BLaER1 treated with 17β-estradiol and CSF1 and Interleukin-3, amounts not matched to agents 10 nM and 100 nM (cell line): ENCODE measurements at regions not wholly inside any gene's neighbourhood (a gene's known extent, or its start where the extent isn't known, plus 50 kb on each side); places are given as distances from the start of the nearest gene placed in this dataset.

Experiments
- H3K27ac ChIP-seq, 11 experiments: shearing (Covaris generic); formaldehyde crosslinking; 2 replicates each; pipeline ENCODE4 v1.8.1; 2022
- H3K27me3 ChIP-seq, 11 experiments: shearing (Covaris generic); formaldehyde crosslinking; 2 replicates each; pipeline ENCODE4 v1.8.1; 2022
- H3K36me3 ChIP-seq, 11 experiments: shearing (Covaris generic); formaldehyde crosslinking; 2 replicates each; pipeline ENCODE4 v1.8.1; 2022
- H3K4me1 ChIP-seq, 10 experiments: shearing (Covaris generic); formaldehyde crosslinking; 2 replicates each; pipeline ENCODE4 v1.8.1; 2022
- H3K4me2 ChIP-seq, 11 experiments: shearing (Covaris generic); formaldehyde crosslinking; 2 replicates each; pipeline ENCODE4 v1.8.1; 2022
- H3K4me3 ChIP-seq, 10 experiments: shearing (Covaris generic); formaldehyde crosslinking; 2 replicates each; pipeline ENCODE4 v1.8.1; 2022
- H3K9ac ChIP-seq, 11 experiments: shearing (Covaris generic); formaldehyde crosslinking; 2 replicates each; pipeline ENCODE4 v1.8.1; 2022
- H3K9me3 ChIP-seq, 11 experiments: shearing (Covaris generic); formaldehyde crosslinking; replicated peaks in 1 of 11; 2 replicates each; pipeline ENCODE4 v1.8.1; 2022
- H4K20me1 ChIP-seq, 11 experiments: shearing (Covaris generic); formaldehyde crosslinking; 2 replicates each; pipeline ENCODE4 v1.8.1; 2022
- Cebpa-rat ChIP-seq, 11 experiments: shearing (Covaris generic); IDR thresholded peaks; 2 replicates each; pipeline ENCODE4 v1.8.1; 2022

DNA sequence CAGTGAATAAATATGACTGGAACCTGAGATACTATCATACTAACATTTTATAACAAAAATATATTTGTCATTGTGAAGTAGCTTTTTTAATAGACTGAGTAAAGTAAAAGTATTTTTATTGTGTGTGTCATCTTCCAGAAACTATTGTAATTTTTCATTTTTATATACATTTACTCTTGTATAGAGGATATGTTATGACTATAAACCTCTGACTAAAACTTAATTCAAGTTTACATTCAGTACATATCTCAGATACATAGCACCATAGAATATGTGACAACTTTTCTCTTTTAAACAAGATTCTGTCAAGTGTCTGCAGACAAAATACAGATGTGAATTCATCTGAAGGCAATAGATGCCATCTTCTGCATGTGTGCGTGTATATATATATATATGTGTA, 704.3 kb downstream of the SLITRK1 start:
- Histone ChIP-seq H3K4me1 (no peaks in the 10 kb centered on the region), H3K9me3 (no peaks in the 10 kb centered on the region; a peak in 1 of 22 replicates), H3K4me2 (no peak overlapping the region), H3K36me3 (no peaks in the 10 kb centered on the region), H3K27me3 (no peaks in the 10 kb centered on the region), H3K4me3 (no peak overlapping the region), H3K9ac (no peak overlapping the region), H3K27ac (no peak overlapping the region), H4K20me1 (no peaks in the 10 kb centered on the region)
- no peak for TF ChIP-seq Cebpa-rat (IDR thresholded peaks at IDR 0.05)

DNA sequence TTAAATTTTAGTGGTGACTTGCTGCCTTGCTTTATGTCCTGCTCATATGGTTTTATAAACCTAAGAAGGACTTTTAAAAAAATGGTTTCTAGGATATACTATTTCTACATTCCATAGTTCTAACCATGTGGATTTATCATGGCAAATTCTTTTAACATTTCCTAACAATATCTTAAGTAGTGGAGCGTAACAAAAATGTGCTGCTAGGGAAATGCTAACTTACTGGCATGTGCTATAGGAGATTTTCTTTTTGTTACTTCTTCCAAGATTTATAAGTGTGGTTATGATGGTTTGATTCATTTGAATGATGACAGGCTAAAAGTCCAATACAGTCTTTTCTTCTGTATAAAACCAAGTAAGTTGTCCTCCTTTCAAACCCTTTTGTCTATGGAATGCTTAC, 713.7 kb downstream of the SLITRK1 start:
- Histone ChIP-seq H3K4me1 (no peaks in the 10 kb centered on the region; a peak in 1 of 20 replicates), H3K27ac (no peak overlapping the region), H3K4me3 (no peak overlapping the region), H3K4me2 (no peak overlapping the region), H3K9ac (no peak overlapping the region), H3K9me3 (peaks cover 0 to 6% (median 0%) of the 10 kb centered on the region in 11 experiments; a peak in 2 of 22 replicates), H3K36me3 (no peaks in the 10 kb centered on the region), H3K27me3 (no peaks in the 10 kb centered on the region), H4K20me1 (no peaks in the 10 kb centered on the region)
- no peak for TF ChIP-seq Cebpa-rat (IDR thresholded peaks at IDR 0.05)

GRCh38 chr13:83167203-83167602, 715.1 kb downstream of the SLITRK1 start:
- Histone ChIP-seq H3K4me3 (no peak overlapping the region), H3K4me2 (no peak overlapping the region)
- no peak for TF ChIP-seq Cebpa-rat (IDR thresholded peaks at IDR 0.05)

GRCh38 chr13:83166550-83166949, 715.7 kb downstream of the SLITRK1 start:
- no peak overlapping the region for H3K4me3 ChIP-seq
- H3K4me1 ChIP-seq = peaks cover 0 to 8% (median 0%) of the 10 kb centered on the region in 10 experiments; a peak in 2 of 20 replicates
- H3K4me2 ChIP-seq = no peak overlapping the region
- no peak overlapping the region for H3K27ac ChIP-seq
- TF ChIP-seq Cebpa-rat (IDR thresholded peaks at IDR 0.05) = no peak
- no peaks in the 10 kb centered on the region for H3K27me3 ChIP-seq
- H3K36me3 ChIP-seq = no peaks in the 10 kb centered on the region
- H3K9me3 ChIP-seq = peaks cover 0 to 4% (median 0%) of the 10 kb centered on the region in 11 experiments; a peak in 2 of 22 replicates
- H3K9ac ChIP-seq = no peak overlapping the region
- H4K20me1 ChIP-seq = no peaks in the 10 kb centered on the region

More at GRCh38 chr13:83167203-83167602, 715.1 kb downstream of the SLITRK1 start:
- Histone ChIP-seq H4K20me1 (no peaks in the 10 kb centered on the region), H3K9ac (no peak overlapping the region), H3K9me3 (peaks cover 0 to 6% (median 0%) of the 10 kb centered on the region in 11 experiments; a peak in 2 of 22 replicates), H3K27ac (no peak overlapping the region), H3K4me1 (peaks cover 0 to 8% (median 0%) of the 10 kb centered on the region in 10 experiments; a peak in 2 of 20 replicates), H3K27me3 (no peaks in the 10 kb centered on the region), H3K36me3 (no peaks in the 10 kb centered on the region)

DNA sequence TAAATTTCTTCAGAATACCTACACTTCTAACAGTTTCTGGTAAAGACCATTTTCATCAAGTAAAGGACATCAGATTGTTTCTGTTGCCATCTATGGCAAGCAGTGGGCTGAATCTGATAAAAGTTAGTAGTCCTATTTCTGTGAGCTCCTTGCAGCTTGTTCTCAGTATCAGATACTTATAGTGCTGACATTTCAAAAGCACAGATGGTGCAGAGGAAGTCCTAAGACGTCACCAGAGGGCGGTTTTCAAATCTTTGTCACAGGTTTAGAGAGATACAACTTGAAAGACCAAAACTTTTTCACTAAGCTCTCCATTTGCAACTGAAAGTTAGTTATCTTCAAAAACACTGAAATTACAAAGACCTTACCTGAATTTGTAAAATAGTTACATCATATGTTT, 719.8 kb downstream of the SLITRK1 start:
- Histone ChIP-seq H3K4me3 (no peak overlapping the region), H3K27me3 (no peaks in the 10 kb centered on the region), H3K27ac (no peak overlapping the region), H3K36me3 (no peaks in the 10 kb centered on the region), H4K20me1 (no peaks in the 10 kb centered on the region), H3K4me1 (peaks cover 0 to 18% (median 0%) of the 10 kb centered on the region in 10 experiments; a peak in 4 of 20 replicates), H3K9ac (no peak overlapping the region), H3K4me2 (peak overlapping the region in 2 of 11 experiments; percentile 8 to 29; a peak in 2 of 22 replicates), H3K9me3 (peaks cover 1 to 16% (median 10%) of the 10 kb centered on the region in 11 experiments; a peak in 18 of 22 replicates)
- no peak for TF ChIP-seq Cebpa-rat (IDR thresholded peaks at IDR 0.05)

DNA sequence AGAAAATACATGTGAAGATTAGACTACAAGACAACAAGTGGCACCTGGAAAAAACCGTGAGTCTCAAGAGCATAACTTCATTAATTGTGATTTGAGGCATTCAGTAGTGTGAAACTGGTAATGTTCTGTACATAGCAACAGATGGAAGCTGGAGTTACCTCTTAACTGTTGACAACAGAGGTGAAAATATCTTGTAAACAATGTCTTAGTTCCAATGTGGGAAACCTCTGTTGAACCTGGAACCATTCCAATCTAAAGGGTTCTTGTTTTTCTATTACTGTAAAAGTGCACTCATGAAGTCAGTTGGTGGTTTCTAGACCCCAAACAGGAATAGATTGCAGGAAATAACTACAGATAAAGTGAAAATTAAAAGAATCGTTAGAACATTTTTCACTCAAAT, 728.4 kb downstream of the SLITRK1 start:
- Histone ChIP-seq H3K9ac (no peak overlapping the region), H3K27me3 (no peaks in the 10 kb centered on the region), H4K20me1 (no peaks in the 10 kb centered on the region), H3K9me3 (peaks cover 6 to 26% (median 14%) of the 10 kb centered on the region in 11 experiments; a peak in 18 of 22 replicates), H3K4me2 (peak overlapping the region in 9 of 11 experiments; percentile 3 to 76 (median 23); a peak in 13 of 22 replicates), H3K4me1 (peaks cover 0 to 28% (median 7%) of the 10 kb centered on the region in 10 experiments; a peak in 10 of 20 replicates), H3K4me3 (no peak overlapping the region), H3K27ac (no peak overlapping the region), H3K36me3 (no peaks in the 10 kb centered on the region)
- TF ChIP-seq Cebpa-rat (IDR thresholded peaks at IDR 0.05) = no peak

- Histone ChIP-seq H3K4me1 (peaks cover 0 to 28% (median 7%) of the 10 kb centered on the region in 10 experiments; a peak in 10 of 20 replicates), H3K27me3 (no peaks in the 10 kb centered on the region), H4K20me1 (no peaks in the 10 kb centered on the region), H3K4me2 (no peak overlapping the region), H3K9ac (no peak overlapping the region), H3K9me3 (peaks cover 0 to 14% (median 0%) of the 10 kb centered on the region in 11 experiments; a peak in 8 of 22 replicates), H3K36me3 (no peaks in the 10 kb centered on the region), H3K4me3 (no peak overlapping the region), H3K27ac (no peak overlapping the region)
- no peak for TF ChIP-seq Cebpa-rat (IDR thresholded peaks at IDR 0.05)
These were observed 731.0 kb downstream of the SLITRK1 start for GRCh38 chr13:83151308-83151660.

GRCh38 chr13:83150616-83151307, 731.5 kb downstream of the SLITRK1 start:
- Histone ChIP-seq H3K27me3 (no peaks in the 10 kb centered on the region), H3K27ac (no peak overlapping the region), H3K4me3 (no peak overlapping the region), H3K9me3 (peaks cover 0 to 14% (median 0%) of the 10 kb centered on the region in 11 experiments; a peak in 8 of 22 replicates), H4K20me1 (no peaks in the 10 kb centered on the region), H3K9ac (no peak overlapping the region), H3K4me1 (peaks cover 0 to 28% (median 7%) of the 10 kb centered on the region in 10 experiments; a peak in 10 of 20 replicates), H3K4me2 (no peak overlapping the region), H3K36me3 (no peaks in the 10 kb centered on the region)
- TF ChIP-seq Cebpa-rat (IDR thresholded peaks at IDR 0.05) = no peak

DNA sequence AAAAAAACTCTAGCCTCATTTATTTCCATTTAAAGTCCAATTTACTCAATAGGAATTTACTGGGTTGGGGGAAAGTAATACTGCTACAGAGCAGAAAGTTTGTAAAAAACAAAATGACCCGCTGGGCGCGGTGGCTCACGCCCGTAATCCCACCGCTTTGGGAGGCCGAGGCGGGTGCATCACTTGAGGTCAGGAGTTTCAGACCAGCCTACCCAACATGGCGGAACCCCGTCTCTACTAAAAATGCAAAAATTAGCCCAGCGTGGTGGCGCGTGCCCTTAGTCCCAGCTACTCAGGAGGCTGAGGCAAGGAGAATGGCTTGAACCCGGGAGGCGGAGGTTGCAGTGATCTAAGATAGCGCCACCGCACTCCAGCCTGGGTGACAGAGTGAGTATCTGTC, 745.6 kb downstream of the SLITRK1 start:
- H3K9me3 ChIP-seq = peaks cover 0 to 7% (median 0%) of the 10 kb centered on the region in 11 experiments; a peak in 1 of 22 replicates
- no peak overlapping the region for H3K4me3 ChIP-seq
- no peaks in the 10 kb centered on the region for H3K36me3 ChIP-seq
- no peak overlapping the region for H3K4me2 ChIP-seq
- H3K9ac ChIP-seq = no peak overlapping the region
- TF ChIP-seq Cebpa-rat (IDR thresholded peaks at IDR 0.05) = no peak
- no peaks in the 10 kb centered on the region for H4K20me1 ChIP-seq
- H3K27me3 ChIP-seq = no peaks in the 10 kb centered on the region
- H3K27ac ChIP-seq = no peak overlapping the region
- no peaks in the 10 kb centered on the region for H3K4me1 ChIP-seq

DNA sequence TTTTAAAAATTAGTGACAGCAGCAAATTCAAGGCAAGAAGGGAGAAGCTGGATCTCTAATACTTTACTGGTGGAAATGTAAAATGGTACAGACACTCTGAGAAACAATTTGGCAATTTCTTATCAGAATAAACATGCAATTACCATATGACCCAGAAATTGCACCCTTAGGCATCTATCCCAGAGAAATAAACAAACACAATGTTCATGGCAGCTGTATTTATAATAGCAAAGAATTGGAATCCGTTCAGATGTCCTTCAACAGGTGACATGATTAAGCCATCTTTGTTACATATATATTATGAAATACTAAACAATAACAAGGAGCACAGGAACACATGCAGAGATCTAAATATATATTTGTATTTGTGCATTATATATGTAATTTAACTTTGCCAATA, 756.5 kb downstream of the SLITRK1 start:
- no peaks in the 10 kb centered on the region for H3K27me3 ChIP-seq
- no peaks in the 10 kb centered on the region for H3K4me1 ChIP-seq
- no peak overlapping the region for H3K4me2 ChIP-seq
- no peak overlapping the region for H3K27ac ChIP-seq
- no peaks in the 10 kb centered on the region for H3K36me3 ChIP-seq
- no peak overlapping the region for H3K4me3 ChIP-seq
- no peak overlapping the region for H3K9ac ChIP-seq
- no peaks in the 10 kb centered on the region for H4K20me1 ChIP-seq
- no peak for TF ChIP-seq Cebpa-rat (IDR thresholded peaks at IDR 0.05)
- H3K9me3 ChIP-seq = no peaks in the 10 kb centered on the region
